Mucosa of descending colon (tissue), 3 donors: ENCODE measurements at regions not wholly inside any gene's neighbourhood (a gene's known extent, or its start where the extent isn't known, plus 50 kb on each side); places are given as distances from the start of the nearest gene placed in this dataset.

Experiments
- ATAC-seq: fragments of 200-7000 bp; cut with Tn5 transposase; one replicate; pipeline ENCODE4 v1.9.1; 2020; ENCODE audit warnings: mild to moderate bottlenecking, moderate library complexity
- DNase-seq, 3 donors: peaks; one replicate each; pipeline ENCODE4 v3.0.0-alpha.2; 2020
- H3K36me3 ChIP-seq: fragments of 200-600 bp; one replicate; pipeline ENCODE4 v1.8.0; 2021; ENCODE audit warnings: low read depth, mild to moderate bottlenecking
- H3K4me1 ChIP-seq: fragments of 200-600 bp; one replicate; pipeline ENCODE4 v1.8.0; 2021; ENCODE audit warnings: low read depth, mild to moderate bottlenecking
- H3K4me3 ChIP-seq: fragments of 200-600 bp; one replicate; pipeline ENCODE4 v1.8.0; 2021; ENCODE audit warnings: mild to moderate bottlenecking
- H3K9me3 ChIP-seq: fragments of 200-600 bp; one replicate; pipeline ENCODE4 v1.8.0; 2021; ENCODE audit warnings: mild to moderate bottlenecking
- intact Hi-C, 2 donors: fragments of 100-400 bp; cut with DNase I in 1 of 2; cut with micrococcal nuclease in 1 of 2; formaldehyde crosslinking; loops; one replicate each; pipeline versions ENCODE4 v1.11.0 to v1.11.1; 2022; cut with DNase I, micrococcal nuclease
- TF ChIP-seq, protein P1 (sequence below): fragments of 200-600 bp; IDR thresholded peaks from one replicate; pipeline ENCODE4 v1.8.0; 2022; ENCODE audit warnings: antibody characterized with exemption, mild to moderate bottlenecking
- donor health status: DM: no; HTN: no; CAD: no; lungs with moderate emphysema.
- donor health status: DM: no; HTN: no; CAD: no.
- donor health status: DM: no; HTN: yes; CAD: no.

DNA sequence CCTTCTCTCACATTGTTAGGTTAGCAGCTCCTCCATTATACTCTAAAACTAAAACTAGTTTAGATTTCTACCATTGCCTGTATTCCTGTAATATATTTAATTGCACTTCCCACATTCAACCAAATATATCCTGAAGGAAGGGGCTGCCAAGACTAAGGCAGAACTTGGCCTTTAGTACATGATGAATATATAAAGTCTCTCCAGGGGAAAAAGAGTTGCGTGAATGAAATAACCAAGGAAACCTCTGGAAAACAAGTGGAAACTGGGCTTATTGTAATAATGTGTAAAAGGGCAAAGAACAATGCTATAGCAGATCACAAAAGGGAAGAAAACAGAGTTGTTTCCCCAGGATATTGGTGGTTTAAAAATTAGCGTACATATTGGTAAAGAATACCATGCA is 1012.5 kb upstream of the PRMT6 start:
- no peak overlapping the region for H3K4me3 ChIP-seq
- no peaks in the 10 kb centered on the region for H3K9me3 ChIP-seq
- intact Hi-C loops: no loop called here
- no peaks in the 10 kb centered on the region for H3K36me3 ChIP-seq
- H3K4me1 ChIP-seq: no peaks in the 10 kb centered on the region
- TF ChIP-seq, protein P1, sequence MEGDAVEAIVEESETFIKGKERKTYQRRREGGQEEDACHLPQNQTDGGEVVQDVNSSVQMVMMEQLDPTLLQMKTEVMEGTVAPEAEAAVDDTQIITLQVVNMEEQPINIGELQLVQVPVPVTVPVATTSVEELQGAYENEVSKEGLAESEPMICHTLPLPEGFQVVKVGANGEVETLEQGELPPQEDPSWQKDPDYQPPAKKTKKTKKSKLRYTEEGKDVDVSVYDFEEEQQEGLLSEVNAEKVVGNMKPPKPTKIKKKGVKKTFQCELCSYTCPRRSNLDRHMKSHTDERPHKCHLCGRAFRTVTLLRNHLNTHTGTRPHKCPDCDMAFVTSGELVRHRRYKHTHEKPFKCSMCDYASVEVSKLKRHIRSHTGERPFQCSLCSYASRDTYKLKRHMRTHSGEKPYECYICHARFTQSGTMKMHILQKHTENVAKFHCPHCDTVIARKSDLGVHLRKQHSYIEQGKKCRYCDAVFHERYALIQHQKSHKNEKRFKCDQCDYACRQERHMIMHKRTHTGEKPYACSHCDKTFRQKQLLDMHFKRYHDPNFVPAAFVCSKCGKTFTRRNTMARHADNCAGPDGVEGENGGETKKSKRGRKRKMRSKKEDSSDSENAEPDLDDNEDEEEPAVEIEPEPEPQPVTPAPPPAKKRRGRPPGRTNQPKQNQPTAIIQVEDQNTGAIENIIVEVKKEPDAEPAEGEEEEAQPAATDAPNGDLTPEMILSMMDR: no peak
- DNase-seq: no peak
- no peak for ATAC-seq

DNA sequence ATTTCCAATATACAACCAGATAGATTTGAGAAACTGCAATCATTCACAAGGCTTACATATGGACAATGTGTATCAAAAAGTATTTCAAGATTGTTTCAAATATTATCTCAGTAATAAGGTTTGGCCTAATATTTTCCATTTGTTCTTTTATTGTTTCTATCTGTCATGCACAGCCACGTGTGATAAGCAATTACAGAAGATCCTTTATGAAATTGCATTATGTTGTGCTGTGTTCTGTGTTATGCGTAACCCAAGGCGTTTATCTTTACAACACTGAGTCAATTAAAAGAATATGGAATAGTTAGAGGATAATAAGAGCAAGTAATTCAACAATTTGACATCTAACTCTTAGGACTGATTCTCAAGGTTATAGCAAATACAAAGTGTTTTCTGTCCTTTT is 1009.3 kb upstream of the PRMT6 start:
- ATAC-seq (no peak), DNase-seq (no peak)
- Histone ChIP-seq H3K36me3 (no peaks in the 10 kb centered on the region), H3K4me1 (no peaks in the 10 kb centered on the region), H3K4me3 (no peak overlapping the region), H3K9me3 (no peaks in the 10 kb centered on the region)
- intact Hi-C loops: no loop called here
- TF ChIP-seq, protein P1: no peak

DNA sequence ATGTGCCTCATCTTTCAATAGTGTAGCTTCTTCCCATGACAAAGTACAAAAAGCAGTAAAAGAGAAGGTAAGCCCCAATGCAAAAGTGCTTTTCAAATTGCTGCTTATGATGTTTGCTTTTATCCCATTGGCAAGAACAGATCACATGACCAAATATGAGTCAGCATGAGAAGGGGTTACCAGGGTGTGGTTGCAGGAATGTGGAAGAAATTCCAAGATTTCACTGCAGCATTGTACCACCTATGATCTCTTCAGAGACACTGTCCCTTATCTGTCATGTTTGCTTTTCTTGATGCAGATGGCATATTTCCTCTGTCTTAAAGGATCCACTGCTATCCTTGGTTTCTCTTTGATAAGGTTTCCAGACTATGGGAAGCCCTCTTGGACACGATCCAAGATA is 1006.9 kb upstream of the PRMT6 start:
- ATAC-seq (no peak), DNase-seq (no peak)
- Histone ChIP-seq H3K4me3 (no peak overlapping the region), H3K36me3 (no peaks in the 10 kb centered on the region), H3K4me1 (no peaks in the 10 kb centered on the region), H3K9me3 (no peaks in the 10 kb centered on the region)
- TF ChIP-seq, protein P1: no peak
- intact Hi-C loops: no loop called here

DNA sequence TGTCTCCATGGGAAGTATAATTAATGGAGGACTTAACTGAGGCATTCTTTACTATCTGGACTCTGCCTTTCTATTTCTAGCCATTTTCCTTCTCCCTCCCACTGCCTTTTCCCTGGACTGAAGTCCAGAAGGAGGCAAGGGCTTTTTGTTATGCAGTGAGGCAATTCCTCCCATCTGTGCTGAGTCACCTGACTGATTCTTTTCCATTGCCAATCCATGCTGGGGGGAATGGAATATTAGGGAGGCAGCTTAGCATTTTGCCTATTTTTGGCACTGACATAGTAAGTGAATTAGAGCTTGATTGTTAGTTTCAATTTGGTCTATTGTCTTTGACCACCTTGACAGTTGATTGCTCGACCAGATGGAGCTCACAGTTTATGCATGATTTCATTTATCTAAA is 1000.6 kb upstream of the PRMT6 start:
- intact Hi-C loops: no loop called here

DNA sequence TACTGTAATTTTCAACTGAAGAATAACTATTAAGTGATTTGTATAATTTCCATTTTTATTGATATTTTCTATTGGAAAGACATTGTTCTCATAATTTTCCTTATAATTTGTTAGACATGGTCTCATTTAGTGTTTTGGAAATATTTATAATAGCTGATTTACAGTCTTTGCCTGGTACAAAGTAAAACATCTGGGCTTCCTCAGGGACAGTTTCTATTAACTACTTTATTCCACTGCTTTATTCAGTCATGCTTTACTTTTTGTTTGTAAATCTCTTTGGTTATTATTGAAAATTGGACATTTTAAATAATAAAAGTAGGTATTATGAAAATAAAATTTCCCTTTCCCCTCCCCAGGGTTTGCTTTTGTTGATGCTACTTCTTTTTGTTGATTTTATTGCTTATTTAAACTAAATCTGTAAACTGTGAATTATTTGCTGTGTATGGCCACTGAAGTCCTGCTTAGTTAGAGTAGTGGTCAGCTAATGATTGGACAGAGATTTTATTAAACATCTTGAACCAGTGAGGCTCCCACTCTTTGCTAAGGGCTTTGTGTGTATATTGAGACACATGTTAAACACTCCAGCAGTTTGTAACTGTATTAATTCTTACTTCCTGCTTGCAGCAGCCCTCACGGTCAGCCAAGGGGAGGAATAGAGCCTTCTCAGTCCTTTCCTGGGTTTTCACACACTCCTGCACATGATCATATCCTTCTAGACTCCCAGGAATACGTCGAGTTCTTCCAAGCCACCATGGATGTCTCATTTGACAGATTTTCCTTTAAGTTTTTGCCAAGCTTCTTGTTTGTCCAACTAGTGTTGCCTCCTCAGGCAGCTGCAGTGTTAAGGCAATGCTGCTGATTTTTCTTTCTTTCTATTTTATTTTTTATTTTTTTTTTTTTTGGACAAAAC is 994.6 kb upstream of the PRMT6 start:
- Histone ChIP-seq H3K36me3 (no peaks in the 10 kb centered on the region), H3K4me1 (no peaks in the 10 kb centered on the region), H3K4me3 (no peak overlapping the region), H3K9me3 (peaks cover 3% of the 10 kb centered on the region)
- DNase-seq (no peak), ATAC-seq (no peak)
- TF ChIP-seq, protein P1: no peak
- intact Hi-C loops: no loop called here

More for the DNA sequence above, 1000.6 kb upstream of the PRMT6 start:
- Histone ChIP-seq H3K4me3 (no peak overlapping the region), H3K4me1 (no peaks in the 10 kb centered on the region), H3K9me3 (no peaks in the 10 kb centered on the region), H3K36me3 (no peaks in the 10 kb centered on the region)
- DNase-seq: no peak
- ATAC-seq: no peak
- TF ChIP-seq, protein P1: no peak
